Neuronal stem cell (in vitro differentiated cells): ENCODE measurements at regions not wholly inside any gene's neighbourhood (a gene's known extent, or its start where the extent isn't known, plus 50 kb on each side); places are given as distances from the start of the nearest gene placed in this dataset.

Experiments used
- DNase-seq: peaks from one replicate; pipeline ENCODE4 v3.0.0-alpha.2; 2013; ENCODE audit warnings: low spot score
- H2AFZ ChIP-seq: one replicate; pipeline ENCODE4 v1.6.1; 2013; ENCODE audit warnings: mild to moderate bottlenecking, low read length, inconsistent platforms
- H2AK5ac ChIP-seq: 2 replicates; pipeline ENCODE4 v1.6.1; 2013; ENCODE audit warnings: low read depth, mild to moderate bottlenecking, inconsistent platforms, low read length, moderate library complexity, mixed read lengths
- H2BK120ac ChIP-seq: 2 replicates; pipeline ENCODE4 v1.6.1; 2013; ENCODE audit warnings: low read depth, mild to moderate bottlenecking, inconsistent platforms, low read length, moderate library complexity, mixed read lengths
- H2BK12ac ChIP-seq: one replicate; pipeline ENCODE4 v1.6.1; 2013; ENCODE audit warnings: low read length, inconsistent platforms
- H2BK15ac ChIP-seq: 2 replicates; pipeline ENCODE4 v1.6.1; 2013; ENCODE audit warnings: mild to moderate bottlenecking, low read length, inconsistent platforms, mixed read lengths
- H2BK5ac ChIP-seq: one replicate; pipeline ENCODE4 v1.6.1; 2013; ENCODE audit warnings: inconsistent platforms, mild to moderate bottlenecking, low read length, moderate library complexity
- H3K14ac ChIP-seq: one replicate; pipeline ENCODE4 v1.6.1; 2013; ENCODE audit warnings: low read length, inconsistent platforms
- H3K18ac ChIP-seq: 2 replicates; pipeline ENCODE4 v1.6.1; 2013; ENCODE audit warnings: low read length, inconsistent platforms
- H3K23ac ChIP-seq: 2 replicates; pipeline ENCODE4 v1.6.1; 2013; ENCODE audit warnings: low read depth, mild to moderate bottlenecking, mixed read lengths, low read length, inconsistent platforms; ENCODE audit not compliant: poor library complexity
- H3K27ac ChIP-seq: replicated peaks from 3 replicates; pipeline ENCODE4 v1.5.1; 2013; ENCODE audit warnings: low read length, inconsistent platforms
- H3K27me3 ChIP-seq, 3 experiments: 2 replicates each; pipeline ENCODE4 v1.6.1; 2013; ENCODE audit warnings: low read length in 3 of 3, mild to moderate bottlenecking in 2 of 3, inconsistent platforms in 1 of 3, low read depth in 1 of 3, mixed read lengths in 1 of 3, moderate library complexity in 1 of 3; ENCODE audit not compliant: control insufficient read depth in 3 of 3, insufficient read depth in 3 of 3
- H3K36me3 ChIP-seq, 2 donors: replicated peaks in 1 of 2; 2 replicates each; pipeline ENCODE4 v1.6.1; 2013; ENCODE audit warnings: low read length in 2 of 2; ENCODE audit not compliant: control insufficient read depth in 2 of 2, insufficient read depth in 2 of 2
- H3K4ac ChIP-seq: 2 replicates; pipeline ENCODE4 v1.6.1; 2013; ENCODE audit warnings: inconsistent platforms, mild to moderate bottlenecking, low read length, moderate library complexity
- H3K4me1 ChIP-seq, 2 donors: 1 replicate in 1 of 2; 2 replicates in 1 of 2; pipeline ENCODE4 v1.6.1; 2013; ENCODE audit warnings: low read length in 2 of 2, low read depth in 1 of 2; ENCODE audit not compliant: control insufficient read depth in 2 of 2, insufficient read depth in 1 of 2
- H3K4me2 ChIP-seq: one replicate; pipeline ENCODE4 v1.6.1; 2013; ENCODE audit warnings: mild to moderate bottlenecking, low read length, inconsistent platforms; ENCODE audit not compliant: insufficient read depth, poor library complexity, severe bottlenecking
- H3K4me3 ChIP-seq, 2 donors: 2 replicates each; pipeline ENCODE4 v1.5.1; 2013; ENCODE audit warnings: low read length in 2 of 2, mild to moderate bottlenecking in 2 of 2, inconsistent platforms in 1 of 2, moderate library complexity in 1 of 2
- H3K79me1 ChIP-seq: one replicate; pipeline ENCODE4 v1.6.1; 2013; ENCODE audit warnings: low read depth, mild to moderate bottlenecking, inconsistent platforms, low read length, moderate library complexity
- H3K9ac ChIP-seq: one replicate; pipeline ENCODE4 v1.6.1; 2013; ENCODE audit warnings: mild to moderate bottlenecking, low read depth, low read length, inconsistent platforms; ENCODE audit not compliant: poor library complexity
- H3K9me3 ChIP-seq, 2 donors: replicated peaks in 1 of 2; 2 replicates each; pipeline versions ENCODE3 to v1.6.1; 2013; ENCODE audit warnings: low read length in 2 of 2, mild to moderate bottlenecking in 2 of 2, inconsistent platforms in 1 of 2, low read depth in 1 of 2, mixed read lengths in 1 of 2, moderate library complexity in 1 of 2; ENCODE audit not compliant: control insufficient read depth in 2 of 2, insufficient read depth in 1 of 2
- H4K8ac ChIP-seq: one replicate; pipeline ENCODE4 v1.6.1; 2013; ENCODE audit warnings: low read depth, mild to moderate bottlenecking, inconsistent platforms, low read length, moderate library complexity
- H4K91ac ChIP-seq: one replicate; pipeline ENCODE4 v1.6.1; 2013; ENCODE audit warnings: low read length, low read depth, mild to moderate bottlenecking, inconsistent platforms; ENCODE audit not compliant: poor library complexity
- WGBS, 2 donors: extraction: QIAGEN DNeasy Blood & Tissue Kit; methylation state at CpG; one replicate each; pipeline ENCODE4 v1.1.7; 2013; ENCODE audit warnings: missing lambda C conversion rate in 2 of 2, mixed read lengths in 1 of 2; ENCODE audit not compliant: insufficient read length in 2 of 2, insufficient replicate concordance in 1 of 2; ENCODE audit errors: extremely low coverage in 2 of 2; 5-methylcytosine and 5-hydroxymethylcytosine counted together

DNA sequence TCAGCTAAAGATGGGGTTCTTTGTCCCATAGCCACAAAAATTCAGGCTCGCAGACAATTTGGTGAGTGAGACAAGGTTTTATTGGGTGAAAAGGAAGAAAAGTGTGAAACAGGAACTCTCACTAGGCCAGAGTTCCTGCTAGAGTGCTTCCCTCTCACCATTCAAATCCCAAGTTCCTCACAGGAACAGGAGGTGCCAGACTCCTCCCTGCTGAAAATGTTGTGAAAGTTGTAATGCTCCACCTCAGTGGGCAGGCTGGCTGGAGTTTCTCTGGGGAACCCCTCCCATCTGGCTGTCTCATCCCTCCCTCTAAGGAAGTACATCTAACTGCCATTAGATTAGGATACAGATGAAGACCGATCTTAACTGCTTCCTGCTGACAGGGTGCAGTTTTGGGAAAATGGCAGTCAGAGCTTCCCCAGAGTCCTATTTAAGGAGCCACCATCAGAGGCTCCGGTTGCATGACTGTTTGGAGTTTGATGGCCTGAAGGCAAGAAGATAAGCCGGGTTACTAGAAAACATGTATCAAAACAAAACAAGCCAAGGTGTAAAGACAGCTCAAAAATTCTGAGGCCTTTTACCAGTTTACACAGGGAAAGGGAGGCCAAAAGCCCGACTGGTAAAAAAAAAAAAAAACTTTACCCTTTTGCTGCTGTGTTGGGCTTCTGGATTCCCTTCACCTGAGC, 127.6 kb downstream of the FSCB start:
- peaks cover 0 to 2% of the 10 kb centered on the region in 2 donors for H3K9me3 ChIP-seq
- no peak overlapping the region for H2BK120ac ChIP-seq
- no peak overlapping the region for H2AFZ ChIP-seq
- H4K8ac ChIP-seq = no peak overlapping the region
- H3K36me3 ChIP-seq = no peaks in the 10 kb centered on the region
- no peak overlapping the region for H3K27ac ChIP-seq
- no peak overlapping the region for H2AK5ac ChIP-seq
- DNase-seq = no peak
- H3K27me3 ChIP-seq = no peaks in the 10 kb centered on the region
- no peak overlapping the region for H2BK15ac ChIP-seq
- no peak overlapping the region for H2BK5ac ChIP-seq
- H3K23ac ChIP-seq = no peak overlapping the region
- no peaks in the 10 kb centered on the region for H3K4me1 ChIP-seq
- H4K91ac ChIP-seq = no peak overlapping the region
- no peak overlapping the region for H3K18ac ChIP-seq
- no peak overlapping the region for H3K14ac ChIP-seq
- H3K4me3 ChIP-seq = no peak overlapping the region
- no peak overlapping the region for H2BK12ac ChIP-seq
- no peak overlapping the region for H3K4me2 ChIP-seq
- no peak overlapping the region for H3K4ac ChIP-seq
- no peak overlapping the region for H3K9ac ChIP-seq
- H3K79me1 ChIP-seq = no peaks in the 10 kb centered on the region
- WGBS, 2 donors = no CpG with 5 or more reads among the region's 5 CpGs

DNA sequence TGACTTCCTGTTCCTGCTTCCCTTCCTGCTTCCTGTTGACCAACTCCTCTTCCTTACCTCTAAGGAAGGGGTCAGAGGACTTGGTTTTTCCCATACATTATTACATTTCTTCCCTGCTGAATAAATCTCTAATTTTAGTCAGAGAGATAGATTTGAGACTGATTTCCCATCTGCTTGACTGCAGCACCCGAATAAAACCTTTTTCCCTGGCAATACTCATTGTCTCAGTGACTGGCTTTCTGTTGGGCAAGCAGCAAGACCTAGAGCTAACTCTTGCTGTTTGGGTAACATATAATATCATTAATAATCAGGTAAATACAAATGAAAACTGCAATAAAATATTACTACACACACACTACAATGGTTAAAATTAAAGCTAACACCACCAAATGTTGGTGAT, 132.2 kb downstream of the FSCB start:
- Histone ChIP-seq H2AK5ac (no peak overlapping the region), H4K8ac (no peak overlapping the region), H2BK120ac (no peak overlapping the region), H3K27ac (no peak overlapping the region), H3K4me2 (no peak overlapping the region), H2AFZ (no peak overlapping the region), H3K14ac (no peak overlapping the region), H3K18ac (no peak overlapping the region), H3K4me3 (no peak overlapping the region), H3K79me1 (no peaks in the 10 kb centered on the region), H3K9ac (no peak overlapping the region), H4K91ac (no peak overlapping the region), H3K27me3 (no peaks in the 10 kb centered on the region), H2BK5ac (no peak overlapping the region), H2BK15ac (no peak overlapping the region), H3K4me1 (no peaks in the 10 kb centered on the region), H2BK12ac (no peak overlapping the region), H3K9me3 (peaks cover 0 to 2% of the 10 kb centered on the region in 2 donors), H3K36me3 (no peaks in the 10 kb centered on the region), H3K4ac (no peak overlapping the region), H3K23ac (no peak overlapping the region)
- WGBS, 2 donors = no CpG with 5 or more reads among the region's 1 CpG
- no peak for DNase-seq

DNA sequence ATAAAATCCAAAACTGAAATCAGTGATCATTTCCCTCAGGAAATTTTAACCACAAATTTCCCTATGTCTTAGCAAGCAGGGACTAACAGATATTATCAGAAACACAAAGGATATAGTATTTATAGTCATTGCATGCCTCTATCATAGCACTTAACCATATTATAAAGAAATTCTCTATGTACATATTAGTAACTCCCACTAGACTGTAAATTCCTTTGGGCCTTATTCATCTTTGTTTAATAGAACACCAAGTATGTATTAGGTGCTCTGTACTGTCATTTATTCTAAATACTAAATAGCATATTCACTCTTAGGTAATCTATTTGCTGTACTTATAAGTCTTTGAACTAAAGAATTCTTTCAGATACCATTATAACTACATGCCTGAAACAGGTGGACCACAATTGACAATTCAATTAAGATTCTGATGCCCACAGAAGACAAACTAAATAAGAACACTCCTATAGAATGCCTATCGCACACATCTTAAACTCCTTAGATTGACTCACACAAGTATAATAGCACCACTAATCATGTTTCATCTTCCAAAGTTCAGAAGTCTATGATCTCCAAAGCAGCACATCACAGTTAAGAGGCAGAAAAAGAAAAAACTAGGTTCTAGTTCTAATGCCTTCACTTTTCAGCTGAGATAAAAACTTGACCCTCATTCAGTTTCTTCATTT, 134.1 kb downstream of the FSCB start:
- Histone ChIP-seq H3K4me3 (no peak overlapping the region), H2BK15ac (no peak overlapping the region), H3K4me1 (no peaks in the 10 kb centered on the region), H3K18ac (no peak overlapping the region), H3K79me1 (no peaks in the 10 kb centered on the region), H3K9me3 (peaks cover 0 to 2% of the 10 kb centered on the region in 2 donors), H3K4ac (no peak overlapping the region), H3K4me2 (no peak overlapping the region), H3K27ac (no peak overlapping the region), H4K91ac (no peak overlapping the region), H2AFZ (no peak overlapping the region), H4K8ac (no peak overlapping the region), H3K9ac (no peak overlapping the region), H2BK12ac (no peak overlapping the region), H2BK120ac (no peak overlapping the region), H3K27me3 (no peaks in the 10 kb centered on the region), H2BK5ac (no peak overlapping the region), H3K36me3 (no peaks in the 10 kb centered on the region), H3K23ac (no peak overlapping the region), H3K14ac (no peak overlapping the region), H2AK5ac (no peak overlapping the region)
- no peak for DNase-seq
- WGBS, 2 donors = no CpG with 5 or more reads among the region's 1 CpG

DNA sequence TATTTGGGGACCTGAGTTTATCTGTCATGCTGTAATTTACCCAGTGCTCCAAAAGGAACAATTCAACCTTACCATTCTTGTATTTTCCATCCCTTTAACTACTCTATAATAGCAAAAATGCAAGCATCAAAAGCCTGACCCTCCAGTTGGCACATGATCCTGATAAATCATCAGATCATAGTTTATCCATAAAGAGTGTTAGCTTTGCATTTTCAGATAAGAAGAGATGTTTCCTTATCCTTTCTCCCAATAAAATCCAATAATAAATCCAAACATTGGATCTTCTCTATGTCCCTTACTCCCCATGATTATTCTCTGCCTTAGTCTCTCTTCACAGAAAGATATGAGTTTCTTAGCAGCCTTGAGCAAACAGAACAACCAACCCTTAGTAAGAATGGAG, 134.9 kb downstream of the FSCB start:
- H2AFZ ChIP-seq = no peak overlapping the region
- H2AK5ac ChIP-seq = no peak overlapping the region
- no peak overlapping the region for H2BK12ac ChIP-seq
- no peak overlapping the region for H3K27ac ChIP-seq
- H3K27me3 ChIP-seq = no peaks in the 10 kb centered on the region
- no peaks in the 10 kb centered on the region for H3K79me1 ChIP-seq
- no peak overlapping the region for H3K4ac ChIP-seq
- no peak overlapping the region for H2BK120ac ChIP-seq
- H3K4me2 ChIP-seq = no peak overlapping the region
- H4K91ac ChIP-seq = no peak overlapping the region
- no peak overlapping the region for H4K8ac ChIP-seq
- no peak overlapping the region for H3K23ac ChIP-seq
- DNase-seq = no peak
- H2BK15ac ChIP-seq = no peak overlapping the region
- no peak overlapping the region for H3K9ac ChIP-seq
- peaks cover 0 to 2% of the 10 kb centered on the region in 2 donors for H3K9me3 ChIP-seq
- no peak overlapping the region for H3K14ac ChIP-seq
- no peak overlapping the region for H2BK5ac ChIP-seq
- no peaks in the 10 kb centered on the region for H3K36me3 ChIP-seq
- H3K4me1 ChIP-seq = no peaks in the 10 kb centered on the region
- no peak overlapping the region for H3K4me3 ChIP-seq
- no peak overlapping the region for H3K18ac ChIP-seq
